K562 (cell line): ENCODE measurements at regions not wholly inside any gene's neighbourhood (a gene's known extent, or its start where the extent isn't known, plus 50 kb on each side); places are given as distances from the start of the nearest gene placed in this dataset.

Experiments
- ATAC-seq: fragments of 200-7000 bp; cut with Tn5 transposase; 3 replicates; pipeline ENCODE4 v1.9.1; 2020; ENCODE audit warnings: moderate library complexity
- BruUV-seq: library from RNA; stranded (reverse); fragments of 400-500 nt; replicated peaks from 2 replicates; lab custom pipeline; 2021; lab: Mats Ljungman, UMichigan
- CTCF ChIA-PET: fragments of 300-600 bp; formaldehyde crosslinking; extraction: SDS; loops from one replicate; lab custom pipeline; 2021; ENCODE audit warnings: low intra/inter-chr PET ratio; lab: Yijun Ruan, JAX
- POLR2A ChIA-PET: fragments of 300-600, 350-650 bp; sonication (Branson Sonifier 250); formaldehyde crosslinking; extraction: SDS; loops from one replicate; lab custom pipeline; 2021; ENCODE audit warnings: antibody characterized with exemption, inconsistent platforms; lab: Yijun Ruan, JAX
- DNase-seq, 4 experiments: peaks; one replicate each; pipeline versions ENCODE4 v3.0.0 to v3.0.0-alpha.2; 2011 to 2018; ENCODE audit warnings: low spot score in 3 of 4, mixed read lengths in 3 of 4; ENCODE audit errors: extremely low read depth in 1 of 4
- FAIRE-seq: peaks from 2 replicates; lab custom pipeline; 2011; peaks lifted over from hg19 to GRCh38; lab: Jason Lieb, UNC
- H2AFZ ChIP-seq: 2 replicates; pipeline ENCODE4 v1.6.0; 2011; ENCODE audit warnings: low read depth, low read length, control low read depth, inconsistent platforms
- H3K27ac ChIP-seq: fragments of 200-600 bp; 3 replicates; pipeline ENCODE4 v1.8.0; 2011; ENCODE audit warnings: low read depth, mild to moderate bottlenecking, control low read depth, inconsistent platforms, low read length, moderate library complexity, mixed read lengths; ENCODE audit errors: extremely low read depth
- H3K27me3 ChIP-seq, 2 experiments: fragments of 300-600 bp in 1 of 2; 2 replicates in 1 of 2; 3 replicates in 1 of 2; pipeline versions ENCODE4 v1.6.0 to v1.8.0; 2011; ENCODE audit warnings: inconsistent platforms in 2 of 2, low read length in 2 of 2, mild to moderate bottlenecking in 1 of 2, mixed read lengths in 1 of 2, moderate library complexity in 1 of 2; ENCODE audit not compliant: control insufficient read depth in 2 of 2, insufficient read depth in 2 of 2
- H3K36me3 ChIP-seq: fragments of 300-600 bp; 3 replicates; pipeline ENCODE4 v1.8.0; 2011; ENCODE audit warnings: mild to moderate bottlenecking, low read length, inconsistent platforms; ENCODE audit not compliant: control insufficient read depth, insufficient read depth
- H3K4me1 ChIP-seq, 2 experiments: fragments of 200-600 bp in 1 of 2; replicated peaks in 1 of 2; 2 replicates in 1 of 2; 3 replicates in 1 of 2; pipeline versions ENCODE4 v1.5.1 to v1.8.0; 2011; ENCODE audit warnings: inconsistent platforms in 2 of 2, low read length in 2 of 2, mild to moderate bottlenecking in 1 of 2, mixed read lengths in 1 of 2, moderate library complexity in 1 of 2; ENCODE audit not compliant: control insufficient read depth in 2 of 2, insufficient read depth in 2 of 2
- H3K4me2 ChIP-seq: 2 replicates; pipeline ENCODE4 v1.6.1; 2011; ENCODE audit warnings: low read length, control low read depth, inconsistent platforms, mixed read lengths; ENCODE audit not compliant: insufficient read depth
- H3K4me3 ChIP-seq: fragments of 200-600 bp; sonication (generic), shearing (Covaris generic); 2 replicates; pipeline ENCODE4 v1.5.1; 2016; ENCODE audit warnings: control low read depth, inconsistent platforms
- H3K79me2 ChIP-seq: fragments of 200-600 bp; 3 replicates; pipeline ENCODE4 v1.8.0; 2011; ENCODE audit warnings: low read length, inconsistent platforms; ENCODE audit not compliant: control insufficient read depth, insufficient read depth
- H3K9ac ChIP-seq, 2 experiments: 2 replicates each; pipeline versions ENCODE4 v1.6.0 to v1.6.1; 2011; ENCODE audit warnings: low read depth in 2 of 2, low read length in 2 of 2, control low read depth in 1 of 2, inconsistent platforms in 1 of 2, mild to moderate bottlenecking in 1 of 2, mixed read lengths in 1 of 2; ENCODE audit not compliant: insufficient read depth in 1 of 2
- H3K9me1 ChIP-seq: one replicate; pipeline ENCODE4 v1.6.0; 2011; ENCODE audit warnings: inconsistent platforms, mild to moderate bottlenecking, low read length, moderate library complexity; ENCODE audit not compliant: control insufficient read depth, insufficient read depth
- H3K9me3 ChIP-seq: replicated peaks from 2 replicates; pipeline ENCODE4 v1.5.1; 2011; ENCODE audit warnings: low read depth, low read length, inconsistent platforms; ENCODE audit not compliant: control insufficient read depth, insufficient read depth
- H4K20me1 ChIP-seq: replicated peaks from 2 replicates; pipeline ENCODE4 v1.6.1; 2011; ENCODE audit warnings: low read length, inconsistent platforms, mixed read lengths; ENCODE audit not compliant: control insufficient read depth, insufficient read depth
- HNRNPL ChIP-seq: fragments of 200-400 bp; formaldehyde crosslinking; IDR thresholded peaks from 2 replicates; pipeline ENCODE4 v1.6.1; 2017; ENCODE audit warnings: low read depth, mild to moderate bottlenecking, low read length
- MBD2 ChIP-seq: sonication (generic); IDR thresholded peaks from 2 replicates; pipeline ENCODE4 v1.6.1; 2016; ENCODE audit warnings: low read depth, borderline replicate concordance
- PTBP1 ChIP-seq: fragments of 200-400 bp; formaldehyde crosslinking; IDR thresholded peaks from 2 replicates; pipeline ENCODE4 v1.6.1; 2017; ENCODE audit warnings: low read depth, low read length
- SAFB2 ChIP-seq: fragments of 200-400 bp; formaldehyde crosslinking; IDR thresholded peaks from 2 replicates; pipeline ENCODE4 v1.6.1; 2018; ENCODE audit warnings: borderline replicate concordance, low read length, low read depth, moderate library complexity; ENCODE audit not compliant: severe bottlenecking
- SIX5 ChIP-seq, 2 experiments: IDR thresholded peaks; 2 replicates each; pipeline ENCODE4 v1.6.1; 2011; ENCODE audit warnings: low read length in 2 of 2, borderline replicate concordance in 1 of 2, low read depth in 1 of 2, mild to moderate bottlenecking in 1 of 2, moderate library complexity in 1 of 2; ENCODE audit not compliant: insufficient read depth in 1 of 2
- ZNF551 ChIP-seq: fragments of 250-450 bp; sonication (Bioruptor Pico); IDR thresholded peaks from 2 replicates; pipeline ENCODE4 v1.5.0; 2021; ENCODE audit warnings: mild to moderate bottlenecking, moderate library complexity
- ZNF830 ChIP-seq: fragments of 250-450 bp; sonication (Bioruptor Pico); IDR thresholded peaks from 2 replicates; pipeline ENCODE4 v1.5.0; 2021; ENCODE audit warnings: mild to moderate bottlenecking
- WGBS: fragments of 100-300 bp; shearing (Covaris generic); methylation state at CpG from one replicate; pipeline ENCODE4 v1.1.6; 2016; ENCODE audit warnings: low coverage, mixed read lengths; ENCODE audit not compliant: insufficient coverage; ENCODE audit errors: missing lambda C conversion rate; 5-methylcytosine and 5-hydroxymethylcytosine counted together
- in situ Hi-C: fragments of 300-500 bp; cut with MboI; formaldehyde crosslinking; loops from 4 replicates; pipeline ENCODE4 v1.15.0; 2018; ENCODE audit warnings: inconsistent platforms, mixed read lengths
- intact Hi-C: fragments of 100-400 bp; cut with micrococcal nuclease; formaldehyde crosslinking; loops from 2 replicates; pipeline ENCODE4 v1.14.2; 2022
- TF ChIP-seq, protein P1 (sequence below): fragments of 250-450 bp; sonication (Bioruptor Pico); IDR thresholded peaks from 2 replicates; pipeline ENCODE4 v1.5.0; 2022; ENCODE audit warnings: mild to moderate bottlenecking

DNA sequence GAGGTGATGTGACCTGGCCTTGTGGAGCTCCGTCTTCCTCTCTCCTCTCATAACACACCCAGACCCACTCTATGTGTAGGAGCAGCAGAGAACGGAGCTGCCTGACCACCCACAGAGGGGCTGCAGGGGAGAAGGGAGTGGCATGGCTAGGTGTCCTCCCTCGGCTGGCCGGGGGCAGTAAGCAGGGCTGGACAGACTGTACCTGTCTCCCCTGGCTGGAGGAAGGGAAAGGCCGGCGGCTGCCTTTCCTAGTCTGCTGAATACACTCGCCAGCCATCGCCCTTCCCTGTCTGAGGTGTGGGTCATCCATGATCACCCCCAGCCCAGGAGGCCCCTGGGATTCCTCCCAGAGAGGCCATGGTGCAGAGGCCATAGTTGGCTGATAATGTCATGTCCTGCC is 187.2 kb upstream of the AJAP1 start:
- no peak overlapping the region for H3K27ac ChIP-seq
- DNase-seq, result no peak
- peaks cover 4% of the 10 kb centered on the region; the same call in 1 of the 2 replicates for H4K20me1 ChIP-seq
- no peaks in the 10 kb centered on the region for H3K9me1 ChIP-seq
- intact Hi-C loops (no loop called here), in situ Hi-C loops (no loop called here)
- peaks cover 0 to 19% of the 10 kb centered on the region in 2 experiments; a peak in 2 of 5 replicates for H3K27me3 ChIP-seq
- H3K9me3 ChIP-seq, result no peaks in the 10 kb centered on the region
- no peaks in the 10 kb centered on the region for H3K79me2 ChIP-seq
- BruUV-seq, result no TSS peak
- H3K9ac ChIP-seq, result no peak overlapping the region
- ChIA-PET POLR2A (interaction anchor here (0.6 kb wide), 1 partner anchor 254 kb away, joined by 3 read pairs; no protein-coding TSS in a partner anchor), CTCF (no interaction called here)
- no peak overlapping the region for H3K4me2 ChIP-seq
- H3K4me1 ChIP-seq, result no peaks in the 10 kb centered on the region
- TF ChIP-seq SIX5 (IDR thresholded peaks at IDR 0.05; ENCODE audit: borderline replicate concordance in 1 of 2, insufficient read depth in 1 of 2, low read depth in 1 of 2, low read length in 2 of 2) (no peak), HNRNPL (no peak), ZNF830 (CRISPR knock-in tag) (no peak), MBD2 (no peak), PTBP1 (no peak), SAFB2 (no peak), ZNF551 (no peak)
- TF ChIP-seq, protein P1, sequence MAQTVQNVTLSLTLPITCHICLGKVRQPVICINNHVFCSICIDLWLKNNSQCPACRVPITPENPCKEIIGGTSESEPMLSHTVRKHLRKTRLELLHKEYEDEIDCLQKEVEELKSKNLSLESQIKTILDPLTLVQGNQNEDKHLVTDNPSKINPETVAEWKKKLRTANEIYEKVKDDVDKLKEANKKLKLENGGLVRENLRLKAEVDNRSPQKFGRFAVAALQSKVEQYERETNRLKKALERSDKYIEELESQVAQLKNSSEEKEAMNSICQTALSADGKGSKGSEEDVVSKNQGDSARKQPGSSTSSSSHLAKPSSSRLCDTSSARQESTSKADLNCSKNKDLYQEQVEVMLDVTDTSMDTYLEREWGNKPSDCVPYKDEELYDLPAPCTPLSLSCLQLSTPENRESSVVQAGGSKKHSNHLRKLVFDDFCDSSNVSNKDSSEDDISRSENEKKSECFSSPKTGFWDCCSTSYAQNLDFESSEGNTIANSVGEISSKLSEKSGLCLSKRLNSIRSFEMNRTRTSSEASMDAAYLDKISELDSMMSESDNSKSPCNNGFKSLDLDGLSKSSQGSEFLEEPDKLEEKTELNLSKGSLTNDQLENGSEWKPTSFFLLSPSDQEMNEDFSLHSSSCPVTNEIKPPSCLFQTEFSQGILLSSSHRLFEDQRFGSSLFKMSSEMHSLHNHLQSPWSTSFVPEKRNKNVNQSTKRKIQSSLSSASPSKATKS, result no peak
- 0% methylated on average over 8 of the region's 8 CpGs for WGBS
- no peak overlapping the region for H3K4me3 ChIP-seq
- ATAC-seq, result no peak
- H2AFZ ChIP-seq, result no peak overlapping the region
- no peak for FAIRE-seq
- no peaks in the 10 kb centered on the region for H3K36me3 ChIP-seq
